Fibroblast of villous mesenchyme (primary cell): ENCODE measurements at regions not wholly inside any gene's neighbourhood (a gene's known extent, or its start where the extent isn't known, plus 50 kb on each side); places are given as distances from the start of the nearest gene placed in this dataset.

ENCODE experiments used
- DNase-seq: peaks from one replicate; pipeline ENCODE4 v3.0.0-alpha.2; 2010; ENCODE audit warnings: low read depth
- H3K4me3 ChIP-seq: 2 replicates; pipeline ENCODE4 v1.5.1; 2011; ENCODE audit warnings: low read depth, mild to moderate bottlenecking, low read length
- CTCF ChIP-seq: IDR thresholded peaks from 2 replicates; pipeline ENCODE4 v1.5.1; 2012; ENCODE audit warnings: low read depth, mild to moderate bottlenecking, low read length; ENCODE audit not compliant: insufficient read depth

GRCh38 chr2:36302911-36303310, 52.7 kb upstream of the CRIM1 start:
- DNase-seq, result no peak
- TF ChIP-seq CTCF, result no peak
- no peak overlapping the region for H3K4me3 ChIP-seq

GRCh38 chr2:36301843-36302242, 53.7 kb upstream of the CRIM1 start:
- TF ChIP-seq CTCF, result no peak
- no peak overlapping the region for H3K4me3 ChIP-seq
- no peak for DNase-seq

GRCh38 chr2:36300697-36301096, 54.9 kb upstream of the CRIM1 start:
- H3K4me3 ChIP-seq, result no peak overlapping the region
- TF ChIP-seq CTCF, result no peak
- DNase-seq, result no peak

GRCh38 chr2:36296798-36297197, 58.8 kb upstream of the CRIM1 start:
- no peak overlapping the region for H3K4me3 ChIP-seq
- no peak for DNase-seq
- TF ChIP-seq CTCF, result no peak

- no peak overlapping the region for H3K4me3 ChIP-seq
- DNase-seq, result no peak
- no peak for TF ChIP-seq CTCF
Measured at GRCh38 chr2:36294316-36294721, 61.3 kb upstream of the CRIM1 start.

- TF ChIP-seq CTCF, result no peak
Measured at GRCh38 chr2:36290306-36290856, 65.2 kb upstream of the CRIM1 start.

GRCh38 chr2:36289731-36290130, 65.8 kb upstream of the CRIM1 start:
- no peak for DNase-seq
- no peak for TF ChIP-seq CTCF
- no peak overlapping the region for H3K4me3 ChIP-seq

More at GRCh38 chr2:36290306-36290856, 65.2 kb upstream of the CRIM1 start:
- no peak overlapping the region for H3K4me3 ChIP-seq
- no peak for DNase-seq
